ENCODE measurements at regions not wholly inside any gene's neighbourhood (a gene's known extent, or its start where the extent isn't known, plus 50 kb on each side); places are given as distances from the start of the nearest gene placed in this dataset.
"Not testable (repeated sequence)": the region's sequence is repeated elsewhere in the genome, so short reads cannot be mapped to it uniquely, and the experiment has no call there.

- no peak for FAIRE-seq
- TF ChIP-seq, protein P1, sequence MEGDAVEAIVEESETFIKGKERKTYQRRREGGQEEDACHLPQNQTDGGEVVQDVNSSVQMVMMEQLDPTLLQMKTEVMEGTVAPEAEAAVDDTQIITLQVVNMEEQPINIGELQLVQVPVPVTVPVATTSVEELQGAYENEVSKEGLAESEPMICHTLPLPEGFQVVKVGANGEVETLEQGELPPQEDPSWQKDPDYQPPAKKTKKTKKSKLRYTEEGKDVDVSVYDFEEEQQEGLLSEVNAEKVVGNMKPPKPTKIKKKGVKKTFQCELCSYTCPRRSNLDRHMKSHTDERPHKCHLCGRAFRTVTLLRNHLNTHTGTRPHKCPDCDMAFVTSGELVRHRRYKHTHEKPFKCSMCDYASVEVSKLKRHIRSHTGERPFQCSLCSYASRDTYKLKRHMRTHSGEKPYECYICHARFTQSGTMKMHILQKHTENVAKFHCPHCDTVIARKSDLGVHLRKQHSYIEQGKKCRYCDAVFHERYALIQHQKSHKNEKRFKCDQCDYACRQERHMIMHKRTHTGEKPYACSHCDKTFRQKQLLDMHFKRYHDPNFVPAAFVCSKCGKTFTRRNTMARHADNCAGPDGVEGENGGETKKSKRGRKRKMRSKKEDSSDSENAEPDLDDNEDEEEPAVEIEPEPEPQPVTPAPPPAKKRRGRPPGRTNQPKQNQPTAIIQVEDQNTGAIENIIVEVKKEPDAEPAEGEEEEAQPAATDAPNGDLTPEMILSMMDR (IDR thresholded peaks at IDR 0.05; ENCODE audit: insufficient read depth, missing control alignments) = no peak
- DNase-seq (ENCODE audit: insufficient read length, low spot score) = no peak
Measured at GRCh38 chr13:110000534-110001345, 214.4 kb upstream of the IRS2 start.

GRCh38 chr13:109999659-110000533 lies 213.5 kb upstream of the IRS2 start:
- TF ChIP-seq, protein P1 (IDR thresholded peaks at IDR 0.05; ENCODE audit: insufficient read depth, missing control alignments) = no peak
- DNase-seq (ENCODE audit: insufficient read length, low spot score) = no peak
- FAIRE-seq = no peak

- TF ChIP-seq, protein P1 (IDR thresholded peaks at IDR 0.05; ENCODE audit: insufficient read depth, missing control alignments) = peak; percentile 14
- DNase-seq (ENCODE audit: insufficient read length, low spot score) = no peak
- no peak for FAIRE-seq
Measured at GRCh38 chr13:109998684-109999533, 212.5 kb upstream of the IRS2 start.

DNA sequence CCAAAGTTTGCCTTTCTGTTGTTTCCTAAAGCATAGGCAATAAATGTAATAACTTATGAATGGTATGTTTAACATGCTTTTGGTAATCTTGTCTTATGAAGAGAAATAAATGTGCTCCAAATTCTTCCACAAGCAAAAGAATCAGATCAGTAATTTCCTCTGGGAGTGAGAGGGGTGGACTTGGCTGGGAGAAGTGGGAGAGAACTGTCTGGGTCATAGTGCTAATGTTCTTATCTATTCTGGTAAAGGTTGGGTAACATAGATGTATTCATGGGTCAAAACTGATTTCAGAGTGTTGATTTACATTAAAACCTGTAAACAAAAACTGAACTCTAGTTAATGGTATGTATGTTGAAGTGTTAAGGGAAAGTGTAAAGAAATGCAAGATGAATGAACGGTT lies 211.7 kb upstream of the IRS2 start:
- FAIRE-seq (no peak), DNase-seq (ENCODE audit: insufficient read length, low spot score) (no peak)
- TF ChIP-seq, protein P1 (IDR thresholded peaks at IDR 0.05; ENCODE audit: insufficient read depth, missing control alignments) = no peak

DNA sequence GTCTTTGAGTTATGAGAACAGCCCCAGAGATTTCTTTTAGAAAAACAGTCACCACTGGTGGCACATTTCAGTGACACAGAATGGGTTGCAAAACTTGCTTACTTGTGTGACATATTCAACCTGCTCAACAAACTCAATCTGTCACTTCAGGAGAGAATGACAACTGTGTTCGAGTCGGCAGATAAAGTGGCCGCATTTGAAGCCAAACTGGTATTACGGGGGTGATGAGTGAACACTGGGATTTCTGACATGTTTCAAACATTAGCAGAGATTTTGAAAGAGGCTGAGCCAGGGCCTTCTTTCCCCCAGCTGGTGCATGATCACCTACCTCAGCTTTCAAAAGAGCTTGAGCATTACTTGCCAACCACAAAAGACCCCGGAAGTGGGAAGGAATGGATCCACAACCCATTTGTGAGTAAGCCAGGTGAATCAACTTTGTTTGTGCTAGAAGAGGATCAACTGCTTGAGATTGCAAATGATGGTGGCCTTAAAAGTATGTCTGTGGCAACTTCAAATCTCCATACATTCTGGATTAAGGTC lies 210.7 kb upstream of the IRS2 start:
- DNase-seq (ENCODE audit: insufficient read length, low spot score) = not testable (repeated sequence)

GRCh38 chr13:109996404-109996960 lies 210.1 kb upstream of the IRS2 start:
- TF ChIP-seq, protein P1 (IDR thresholded peaks at IDR 0.05; ENCODE audit: insufficient read depth, missing control alignments) = no peak
- no peak for DNase-seq (ENCODE audit: insufficient read length, low spot score)
- FAIRE-seq = no peak

More for the DNA sequence above, 210.7 kb upstream of the IRS2 start:
- not testable (repeated sequence) for FAIRE-seq
